Keratinocyte (primary cell): ENCODE measurements at regions not wholly inside any gene's neighbourhood (a gene's known extent, or its start where the extent isn't known, plus 50 kb on each side); places are given as distances from the start of the nearest gene placed in this dataset.

Source experiments
- EZH2 ChIP-seq: IDR thresholded peaks from one replicate; pipeline ENCODE4 v1.6.1; 2012; ENCODE audit warnings: inconsistent platforms, mild to moderate bottlenecking, low read length, moderate library complexity
- TF ChIP-seq, protein P1 (sequence below), 3 experiments: IDR thresholded peaks in 1 of 3; conservative IDR thresholded peaks in 1 of 3; optimal IDR thresholded peaks in 1 of 3; 2 replicates in 2 of 3; 3 replicates in 1 of 3; pipeline versions ENCODE3 to v1.5.1; 2011; ENCODE audit warnings: low read length in 3 of 3, mild to moderate bottlenecking in 3 of 3, moderate library complexity in 2 of 3, control low read depth in 1 of 3, inconsistent platforms in 1 of 3; ENCODE audit not compliant: insufficient read depth in 2 of 3; ENCODE audit errors: extremely low read depth in 1 of 3

- TF ChIP-seq, protein P1, sequence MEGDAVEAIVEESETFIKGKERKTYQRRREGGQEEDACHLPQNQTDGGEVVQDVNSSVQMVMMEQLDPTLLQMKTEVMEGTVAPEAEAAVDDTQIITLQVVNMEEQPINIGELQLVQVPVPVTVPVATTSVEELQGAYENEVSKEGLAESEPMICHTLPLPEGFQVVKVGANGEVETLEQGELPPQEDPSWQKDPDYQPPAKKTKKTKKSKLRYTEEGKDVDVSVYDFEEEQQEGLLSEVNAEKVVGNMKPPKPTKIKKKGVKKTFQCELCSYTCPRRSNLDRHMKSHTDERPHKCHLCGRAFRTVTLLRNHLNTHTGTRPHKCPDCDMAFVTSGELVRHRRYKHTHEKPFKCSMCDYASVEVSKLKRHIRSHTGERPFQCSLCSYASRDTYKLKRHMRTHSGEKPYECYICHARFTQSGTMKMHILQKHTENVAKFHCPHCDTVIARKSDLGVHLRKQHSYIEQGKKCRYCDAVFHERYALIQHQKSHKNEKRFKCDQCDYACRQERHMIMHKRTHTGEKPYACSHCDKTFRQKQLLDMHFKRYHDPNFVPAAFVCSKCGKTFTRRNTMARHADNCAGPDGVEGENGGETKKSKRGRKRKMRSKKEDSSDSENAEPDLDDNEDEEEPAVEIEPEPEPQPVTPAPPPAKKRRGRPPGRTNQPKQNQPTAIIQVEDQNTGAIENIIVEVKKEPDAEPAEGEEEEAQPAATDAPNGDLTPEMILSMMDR (optimal IDR thresholded peaks at IDR 0.05 in 1 of 3, IDR thresholded peaks at IDR 0.05 in 1 of 3, conservative IDR thresholded peaks at IDR 0.05 in 1 of 3; ENCODE audit: extremely low read depth in 1 of 3, insufficient read depth in 2 of 3, low read length in 3 of 3): no peak
- no peak for TF ChIP-seq EZH2
Measured at GRCh38 chr12:125690841-125691240, 625.6 kb downstream of the AACS start.
